T-helper 1 cell treated with Interleukin-12 subunit alpha and Interleukin-12 subunit beta and Interleukin-4 antibody, amounts not matched to agents 30 ng/mL and 1 ng/mL, for 36 hours (primary cell): ENCODE measurements at regions not wholly inside any gene's neighbourhood (a gene's known extent, or its start where the extent isn't known, plus 50 kb on each side); places are given as distances from the start of the nearest gene placed in this dataset.

Source experiments
- intact Hi-C: fragments of 100-400 bp; cut with micrococcal nuclease; formaldehyde crosslinking; loops from one replicate; pipeline ENCODE4 v1.15.1; 2024

DNA sequence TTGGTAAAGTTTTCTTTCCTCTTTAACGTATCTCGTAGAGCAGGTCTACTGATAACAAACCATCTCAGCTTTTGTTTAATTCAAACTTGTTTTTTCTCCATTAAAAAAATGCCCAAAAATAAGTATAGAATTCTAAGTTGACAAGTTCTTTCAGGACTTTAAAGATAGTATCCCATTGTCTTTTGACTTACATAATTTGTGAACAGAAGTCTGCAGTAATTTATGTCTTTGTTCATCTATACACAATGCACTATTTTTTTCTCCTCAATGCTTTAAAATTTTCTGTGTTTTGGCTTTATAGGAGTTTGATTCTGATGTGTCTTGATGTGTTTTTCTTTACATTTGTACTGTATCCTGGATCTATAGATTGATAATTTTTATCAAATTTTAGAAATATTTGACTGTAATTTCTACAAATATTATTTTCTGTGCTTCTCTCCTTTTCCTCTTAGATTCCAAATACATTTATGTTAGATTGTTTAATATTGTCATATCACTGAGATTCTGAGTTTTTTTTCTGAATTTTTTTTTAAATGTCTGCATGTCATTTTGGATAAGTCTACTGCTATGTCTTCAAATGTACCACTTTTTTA lies 143.3 kb downstream of the FTCDNL1 start:
- intact Hi-C loops, result loop anchor here (10.0 kb wide), 2 partner anchors 777 to 997 kb away; no protein-coding TSS in a partner anchor

- intact Hi-C loops, result loop anchor here (10.0 kb wide), 2 partner anchors 779 to 999 kb away; no protein-coding TSS in a partner anchor
Observed at GRCh38 chr2:199705538-199705937, 145.5 kb downstream of the FTCDNL1 start.

GRCh38 chr2:199704358-199705238 lies 146.4 kb downstream of the FTCDNL1 start:
- intact Hi-C loops, result loop anchor here (1.0 to 10.0 kb wide), 6 partner anchors 35 to 1000 kb away; partner anchors contain the start of gene C2orf69

DNA sequence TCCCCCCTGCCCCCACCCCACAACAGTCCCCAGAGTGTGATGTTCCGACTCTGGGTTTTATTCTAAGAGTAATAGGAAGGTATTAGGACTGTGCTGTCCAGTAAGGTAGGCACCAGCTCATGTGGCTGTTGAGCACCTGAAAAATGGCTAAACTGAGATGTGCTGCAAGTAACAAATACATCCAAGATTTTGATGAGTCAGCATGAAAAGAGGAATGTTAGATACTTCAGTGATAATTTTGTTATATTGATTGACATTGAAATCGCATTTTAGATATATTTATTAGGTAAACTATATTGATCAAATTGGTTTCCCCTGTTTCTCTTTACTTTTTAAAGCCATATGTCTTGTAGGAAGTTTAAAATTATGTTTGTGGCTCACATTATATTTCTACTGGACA lies 147.8 kb downstream of the FTCDNL1 start:
- intact Hi-C loops, result loop anchor here (10.0 kb wide), 2 partner anchors 782 to 1002 kb away; no protein-coding TSS in a partner anchor

DNA sequence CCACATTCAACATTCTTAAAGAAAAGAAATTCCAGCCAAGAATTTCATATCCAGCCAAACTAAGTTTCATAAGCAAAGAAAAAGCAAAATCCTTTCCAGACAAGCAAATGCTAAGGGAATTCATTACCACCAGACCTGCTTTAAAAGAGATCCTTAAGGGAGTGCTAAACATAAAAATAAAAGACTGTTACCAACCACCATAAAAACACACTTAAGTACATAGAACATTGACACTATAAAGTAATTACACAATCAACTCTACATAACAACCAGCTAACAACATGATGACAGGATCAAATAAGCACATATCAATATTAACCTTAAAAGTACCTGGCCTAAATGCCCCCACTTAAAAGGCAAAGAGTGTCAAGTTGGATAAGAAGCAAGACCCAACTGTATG lies 153.5 kb downstream of the FTCDNL1 start:
- intact Hi-C loops, result no loop called here

DNA sequence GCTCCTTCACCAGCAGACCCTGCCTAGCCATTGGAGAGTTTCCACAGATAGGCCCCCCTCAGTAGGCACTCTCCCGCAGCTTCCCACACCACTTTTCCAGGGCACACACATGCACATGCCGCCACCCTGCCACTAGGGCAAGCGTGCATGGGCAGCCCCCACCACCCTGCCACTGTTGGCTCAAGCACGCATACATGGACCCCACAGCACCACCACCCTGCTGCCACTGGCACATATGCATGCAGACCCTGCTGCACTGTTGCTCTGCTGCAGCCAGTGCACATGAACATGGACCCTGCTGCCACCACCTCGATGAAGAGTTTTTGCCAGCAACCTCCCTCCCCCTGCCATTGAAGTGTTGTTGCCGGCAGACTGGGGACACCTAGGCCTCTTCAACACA lies 154.9 kb downstream of the FTCDNL1 start:
- intact Hi-C loops, result no loop called here

DNA sequence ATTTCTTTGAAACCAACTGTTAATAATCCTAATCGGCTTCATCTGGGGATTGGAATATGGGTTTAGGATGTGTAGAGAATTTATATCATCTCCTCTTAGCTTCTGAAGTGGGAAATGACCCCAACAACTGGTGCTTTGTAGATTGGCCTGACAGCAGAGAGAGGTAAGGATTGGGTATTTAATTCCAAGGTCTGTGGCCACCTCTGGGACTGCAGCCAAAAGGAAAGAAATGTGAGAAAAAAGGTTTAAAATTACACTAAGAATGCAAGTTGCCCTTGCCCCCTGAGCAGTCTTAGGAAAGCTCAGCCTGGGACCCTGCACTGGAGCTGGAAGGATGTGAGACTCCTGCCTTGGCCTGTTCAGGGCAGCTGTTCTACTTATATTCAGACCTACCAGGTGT lies 157.1 kb downstream of the FTCDNL1 start:
- intact Hi-C loops, result no loop called here

- intact Hi-C loops, result no loop called here
Observed at GRCh38 chr2:199692489-199692888, 158.5 kb downstream of the FTCDNL1 start.

- intact Hi-C loops, result no loop called here
Observed at GRCh38 chr2:199690225-199690624, 160.8 kb downstream of the FTCDNL1 start.

GRCh38 chr2:199685669-199686068 lies 165.3 kb downstream of the FTCDNL1 start:
- intact Hi-C loops, result no loop called here

- intact Hi-C loops, result no loop called here
Observed at GRCh38 chr2:199684832-199685231, 166.2 kb downstream of the FTCDNL1 start.

DNA sequence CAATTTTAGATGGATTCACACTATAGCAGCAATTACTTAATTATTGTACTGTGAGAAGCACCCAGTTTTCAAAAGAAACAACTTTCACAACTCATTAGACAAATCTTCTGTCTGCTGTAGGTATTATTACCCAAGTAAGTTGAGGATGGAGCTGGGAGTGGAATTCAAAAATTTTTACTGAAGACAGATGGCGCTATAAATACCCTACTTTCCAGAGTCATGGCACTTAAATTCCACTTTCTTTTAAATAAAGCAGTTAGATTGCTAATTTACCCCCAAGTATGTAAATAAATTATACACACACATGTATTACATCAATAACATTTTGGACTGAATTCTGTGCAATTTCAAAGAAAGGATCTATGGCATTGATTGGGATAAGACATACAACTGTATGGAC lies 166.8 kb downstream of the FTCDNL1 start:
- intact Hi-C loops, result no loop called here

DNA sequence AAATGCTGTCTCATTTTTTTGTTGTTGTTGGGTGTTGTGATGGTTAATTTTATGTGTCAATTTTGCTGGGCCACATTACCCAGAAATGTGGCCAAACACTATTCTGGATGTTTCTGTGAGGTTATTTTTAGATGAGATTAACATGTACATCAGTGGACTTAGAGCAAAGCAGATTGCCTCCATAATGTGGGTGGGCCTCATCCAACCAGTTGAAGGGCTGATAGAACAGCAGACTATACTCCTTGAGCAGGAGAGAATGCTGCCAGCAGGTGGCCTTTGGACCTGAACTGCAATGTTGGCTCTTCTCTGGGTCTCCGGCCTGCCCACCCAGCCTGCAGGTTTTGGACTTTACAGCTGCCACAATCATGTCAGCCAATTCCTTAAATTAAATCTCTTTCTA lies 169.0 kb downstream of the FTCDNL1 start:
- intact Hi-C loops, result no loop called here

DNA sequence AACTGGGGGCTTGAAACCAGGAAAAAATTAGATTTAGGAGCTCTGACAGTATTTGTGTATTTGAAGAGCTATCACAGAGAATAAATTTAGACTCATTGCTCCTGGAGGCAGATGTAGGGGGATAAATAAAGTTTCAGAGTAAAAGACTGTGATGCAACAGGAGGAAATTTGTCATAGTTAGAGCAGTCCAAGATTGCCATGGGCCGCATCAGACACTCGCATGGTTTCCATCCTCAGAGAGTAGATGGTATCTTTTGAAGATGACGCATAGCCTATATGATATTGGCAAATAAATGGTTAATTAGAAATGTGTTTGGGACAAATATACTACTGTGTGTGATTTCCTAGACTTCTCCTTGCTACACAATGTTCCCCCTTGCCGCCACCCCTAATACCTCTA lies 170.5 kb downstream of the FTCDNL1 start:
- intact Hi-C loops, result no loop called here

DNA sequence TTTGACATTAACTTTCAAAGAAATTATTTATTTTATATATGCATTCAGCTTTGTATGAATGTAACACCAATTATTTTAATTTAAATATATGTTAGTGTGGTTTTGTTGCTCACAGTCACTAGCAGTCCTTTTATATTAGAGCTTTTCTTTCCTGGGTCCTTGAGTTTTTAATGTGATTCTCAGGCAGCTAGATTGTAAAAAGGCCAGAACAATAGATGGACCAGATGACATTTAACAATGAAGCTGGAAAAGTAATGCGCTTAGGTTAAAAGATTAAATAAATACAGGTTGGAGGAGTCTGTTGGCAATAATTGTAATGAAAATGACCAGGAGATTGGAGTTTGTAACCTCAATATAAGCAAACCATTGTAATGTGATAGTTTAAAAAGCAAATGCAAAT lies 171.1 kb downstream of the FTCDNL1 start:
- intact Hi-C loops, result no loop called here

DNA sequence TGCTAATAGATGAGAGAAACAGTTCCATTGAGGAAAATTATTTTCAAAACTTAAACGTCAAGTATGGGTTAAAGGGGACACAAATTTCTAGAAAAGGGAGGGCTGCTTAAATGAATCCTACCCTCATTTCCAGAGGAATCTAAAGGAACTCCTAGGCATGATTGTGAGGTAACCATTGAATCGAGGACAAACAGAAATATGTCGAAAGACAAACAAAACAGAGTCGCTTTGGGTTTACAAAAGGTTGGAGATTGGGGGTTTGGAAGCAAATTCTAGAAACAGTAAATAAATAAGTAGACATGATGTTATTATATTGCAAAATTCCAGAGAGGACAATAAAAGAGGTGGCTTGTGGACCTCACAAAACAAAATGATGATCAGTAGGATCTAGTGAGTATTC lies 173.1 kb downstream of the FTCDNL1 start:
- intact Hi-C loops, result no loop called here

DNA sequence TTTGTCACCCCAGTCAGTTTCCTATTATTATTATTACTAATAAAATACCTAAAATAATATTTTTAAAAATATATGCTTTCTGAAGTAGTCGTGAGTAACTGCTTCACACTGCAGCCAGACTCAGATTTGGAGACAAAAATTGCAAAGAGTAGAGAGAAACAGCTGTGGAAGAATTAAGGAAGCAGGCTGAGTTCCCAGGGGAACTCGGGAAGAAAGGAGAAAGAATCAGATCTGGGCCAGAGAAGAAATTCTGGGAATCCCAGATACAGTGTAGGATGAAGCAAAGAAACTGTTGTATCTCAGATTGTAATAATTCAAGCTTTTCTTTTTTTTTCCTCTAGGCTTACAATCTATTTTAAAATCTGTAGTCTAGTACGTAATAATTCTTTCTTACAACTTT lies 182.3 kb downstream of the FTCDNL1 start:
- intact Hi-C loops, result no loop called here

GRCh38 chr2:199663157-199663556 lies 187.8 kb downstream of the FTCDNL1 start:
- intact Hi-C loops, result no loop called here

DNA sequence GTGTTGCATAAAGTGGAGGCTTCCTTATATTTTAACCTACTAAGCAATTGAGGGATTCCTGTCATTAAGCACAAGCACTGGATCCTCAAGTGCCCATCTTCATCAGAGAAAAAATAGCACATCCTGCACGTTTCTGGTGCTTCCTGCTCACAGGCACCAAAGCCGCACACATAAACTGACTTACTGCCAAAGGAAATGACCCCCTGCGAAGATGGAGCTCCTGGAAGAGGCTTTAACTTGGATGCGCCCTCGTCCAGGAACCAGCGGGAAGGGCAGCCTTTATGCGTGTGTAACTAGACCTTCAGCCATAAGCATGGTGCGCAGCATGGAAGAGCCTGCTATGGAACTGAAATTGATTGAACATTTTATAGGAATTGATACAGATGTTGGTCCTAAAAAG lies 188.7 kb downstream of the FTCDNL1 start:
- intact Hi-C loops, result no loop called here

DNA sequence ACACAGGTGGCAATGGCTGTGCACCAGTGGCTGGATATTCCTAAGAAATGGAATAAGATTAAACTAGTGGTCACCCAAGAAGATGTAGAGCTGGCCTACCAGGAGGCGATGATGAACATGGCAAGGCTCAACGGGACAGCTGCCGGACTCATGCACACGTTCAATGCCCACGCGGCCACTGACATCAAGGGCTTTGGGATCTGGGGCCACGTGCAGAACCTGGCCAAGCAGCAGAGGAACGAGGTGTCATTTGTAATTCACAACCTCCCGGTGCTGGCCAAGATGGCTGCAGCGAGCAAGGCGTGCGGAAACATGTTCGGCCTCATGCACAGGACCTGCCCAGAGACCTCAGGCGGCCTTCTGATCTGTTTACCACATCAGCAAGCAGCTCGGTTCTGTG lies 190.8 kb downstream of the FTCDNL1 start:
- intact Hi-C loops, result no loop called here

GRCh38 chr2:199659207-199659606 lies 191.8 kb downstream of the FTCDNL1 start:
- intact Hi-C loops, result no loop called here

GRCh38 chr2:199646439-199646838 lies 188.7 kb upstream of the SATB2 start:
- intact Hi-C loops, result no loop called here

- intact Hi-C loops, result no loop called here
Observed at GRCh38 chr2:199631129-199631528, 173.4 kb upstream of the SATB2 start.
